Amniotic epithelial cell (primary cell): ENCODE measurements at regions not wholly inside any gene's neighbourhood (a gene's known extent, or its start where the extent isn't known, plus 50 kb on each side); places are given as distances from the start of the nearest gene placed in this dataset.

Source experiments
- DNase-seq: peaks from one replicate; pipeline ENCODE4 v3.0.0-alpha.2; 2010; ENCODE audit warnings: low read depth

DNA sequence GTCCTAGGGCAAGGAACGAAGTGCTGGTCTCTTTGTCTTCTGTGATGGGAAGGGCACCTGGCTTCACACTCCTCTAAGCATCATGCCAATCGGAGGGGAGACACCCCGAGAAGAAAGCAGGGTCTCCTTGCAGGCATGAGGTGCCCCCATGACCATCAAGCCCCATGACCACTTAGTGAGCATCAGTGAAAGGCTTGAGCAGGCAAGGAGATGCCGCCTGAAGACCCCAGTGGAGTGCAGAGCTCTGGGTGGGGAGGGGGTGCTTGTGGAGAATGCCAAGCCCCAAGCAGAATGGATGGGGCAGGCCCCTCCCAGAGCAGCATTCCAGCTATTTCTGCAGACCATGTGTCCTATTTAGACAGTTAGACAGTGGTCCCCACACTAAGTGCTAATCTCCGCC, 232.7 kb upstream of the TNRC6C start:
- DNase-seq: no peak

DNA sequence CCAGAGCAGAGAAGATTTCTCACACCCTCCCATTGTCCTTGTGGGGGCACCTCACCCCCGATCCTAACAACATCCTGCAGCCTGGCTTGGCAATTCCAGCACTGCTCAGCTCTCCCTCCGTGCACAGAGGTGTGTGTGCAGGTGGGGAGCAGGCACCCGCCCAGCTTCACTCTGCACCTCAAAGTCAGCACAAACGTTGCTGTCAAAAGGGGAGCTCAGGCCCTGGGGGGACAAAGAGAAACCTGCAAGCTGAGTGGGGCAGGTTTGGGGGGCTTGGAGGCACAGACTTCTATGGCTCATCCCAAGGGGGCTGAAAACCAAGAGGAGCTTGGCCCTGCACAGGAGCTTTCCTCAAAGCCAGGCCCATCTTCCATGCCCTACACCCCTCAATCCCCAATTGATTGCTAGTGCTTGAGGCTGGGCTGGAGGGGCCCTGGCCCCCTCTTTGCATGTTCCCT, 231.9 kb upstream of the TNRC6C start:
- no peak for DNase-seq

DNA sequence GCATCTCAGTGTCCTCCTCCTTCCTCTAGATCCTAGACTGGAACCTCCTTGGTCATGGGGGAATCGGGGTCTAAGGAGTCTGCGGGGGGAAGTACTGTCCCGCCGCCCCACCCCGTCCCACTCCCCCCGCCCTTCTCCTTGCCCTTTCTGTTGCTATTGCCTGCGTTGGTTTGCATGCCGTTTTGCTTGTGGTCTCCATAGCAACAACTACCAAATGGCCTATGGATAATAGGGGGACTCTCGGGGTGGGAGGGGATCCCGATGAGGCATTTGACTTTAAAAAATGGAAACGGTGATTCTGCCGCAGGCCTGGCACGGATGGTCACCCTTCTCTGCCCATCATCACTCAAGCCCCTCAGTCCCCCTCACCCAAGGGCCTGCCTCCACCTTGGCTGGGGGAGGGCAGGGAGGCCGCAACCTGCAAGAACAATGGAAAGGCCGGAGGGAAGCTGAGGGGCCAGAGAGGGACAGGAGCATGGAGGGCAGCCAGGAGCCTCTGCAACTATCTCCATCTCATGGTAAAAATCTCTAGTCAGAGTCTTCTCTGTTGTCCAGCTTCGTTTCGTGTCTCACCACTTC, 231.4 kb upstream of the TNRC6C start:
- no peak for DNase-seq

DNA sequence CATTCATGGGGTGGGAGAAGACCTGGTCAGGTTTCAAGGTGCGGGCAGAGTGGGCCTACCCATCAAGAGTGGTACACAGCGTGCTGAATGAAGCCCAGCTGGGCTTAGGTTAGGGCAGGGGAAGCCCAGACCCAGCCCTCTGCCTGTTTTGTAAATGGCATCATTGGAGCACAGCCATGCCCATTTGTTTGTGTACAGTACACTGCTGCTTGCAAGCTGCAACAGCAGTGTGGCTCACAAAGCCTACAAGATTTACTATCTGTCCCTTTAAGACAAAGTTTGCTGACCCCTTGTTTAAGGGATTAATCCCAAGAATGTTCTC, 230.1 kb upstream of the TNRC6C start:
- no peak for DNase-seq

DNA sequence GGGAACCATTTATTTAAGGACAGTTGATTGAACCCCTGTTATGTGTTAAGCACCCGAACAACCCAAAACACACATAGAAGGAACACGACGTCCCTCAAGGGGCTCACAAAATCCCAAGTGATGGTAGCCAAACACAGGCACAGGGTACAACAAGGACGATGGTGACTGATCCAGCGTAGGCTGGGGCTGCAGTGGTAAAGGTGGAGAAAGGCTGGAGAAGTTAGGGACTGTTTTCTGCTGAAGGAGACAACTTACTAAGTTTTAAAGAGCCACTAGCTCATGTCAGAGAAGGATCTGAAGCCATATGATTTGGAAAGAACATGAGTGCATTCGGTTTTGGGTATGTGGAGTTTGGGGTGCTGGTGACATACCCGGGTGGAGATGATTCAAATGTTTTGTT, 229.6 kb upstream of the TNRC6C start:
- DNase-seq: no peak

DNA sequence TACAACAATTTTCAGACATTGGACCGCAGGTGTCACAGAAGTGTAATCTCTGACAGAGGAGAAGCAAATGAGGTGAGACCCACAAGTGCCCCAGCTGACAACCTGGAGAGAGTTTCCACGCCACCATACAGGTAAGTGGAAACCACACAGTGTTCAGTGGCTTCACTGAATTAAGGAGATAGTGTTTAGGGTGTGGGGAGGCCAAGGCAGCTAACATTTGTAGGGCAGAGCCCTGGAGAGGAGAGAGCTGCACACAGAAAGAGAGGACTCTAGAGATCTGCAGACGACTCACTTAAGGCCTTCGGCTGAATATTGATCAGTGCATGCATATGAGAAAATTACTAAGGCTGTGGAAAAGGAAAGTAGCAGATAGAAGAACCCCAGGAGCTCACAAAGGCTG, 228.9 kb upstream of the TNRC6C start:
- DNase-seq: no peak

DNA sequence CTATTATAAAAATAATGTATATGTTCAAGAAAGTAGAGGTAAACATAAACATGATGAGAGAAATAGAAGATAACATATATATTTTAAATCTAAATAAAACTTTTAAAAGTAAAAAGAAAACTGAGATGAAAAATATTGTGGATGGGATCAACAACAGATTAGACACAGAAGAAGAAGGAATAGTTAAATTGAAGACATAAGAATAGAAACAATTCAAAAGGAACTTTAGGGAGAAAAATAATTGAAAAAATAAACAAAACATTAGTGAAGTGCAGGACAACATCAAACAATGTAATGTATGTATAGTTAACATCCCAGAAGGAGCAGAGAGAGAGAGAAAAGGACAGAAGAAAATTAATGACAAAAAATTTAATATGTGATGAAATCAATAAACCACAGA, 228.1 kb upstream of the TNRC6C start:
- DNase-seq: no peak

DNA sequence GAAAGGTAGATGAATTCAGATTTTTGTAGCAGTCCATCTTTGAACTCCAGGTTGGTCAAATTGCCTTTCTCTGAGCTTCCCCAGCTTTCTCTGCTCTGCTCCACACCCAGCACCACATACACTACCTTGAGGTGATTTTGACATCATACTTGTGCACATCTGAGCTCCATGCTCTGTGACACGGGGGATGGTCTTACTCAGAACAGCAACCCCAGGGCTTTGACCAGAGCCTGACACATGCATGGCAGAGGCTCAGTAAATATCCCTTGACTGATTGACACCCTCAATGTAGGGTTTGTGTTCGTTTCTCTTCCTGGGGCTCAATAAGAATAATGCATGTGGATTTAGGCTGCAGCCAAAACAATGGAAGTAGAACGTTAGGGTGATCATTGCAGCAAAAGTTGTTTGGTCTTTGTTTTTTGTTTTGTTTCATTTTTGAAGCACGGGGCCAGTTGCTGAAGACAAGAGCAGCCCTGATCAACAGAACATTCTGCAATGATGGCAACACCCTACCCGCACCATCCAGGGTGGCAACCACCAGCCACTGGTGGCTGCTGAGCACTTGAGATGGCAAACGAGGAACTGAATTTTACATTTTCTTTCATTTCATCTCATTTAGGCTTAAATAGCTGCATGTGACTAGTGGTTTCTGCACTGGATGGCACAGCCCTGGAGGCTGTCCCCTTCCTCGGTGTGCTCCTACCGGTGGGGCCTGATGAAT, 224.8 kb upstream of the TNRC6C start:
- no peak for DNase-seq

DNA sequence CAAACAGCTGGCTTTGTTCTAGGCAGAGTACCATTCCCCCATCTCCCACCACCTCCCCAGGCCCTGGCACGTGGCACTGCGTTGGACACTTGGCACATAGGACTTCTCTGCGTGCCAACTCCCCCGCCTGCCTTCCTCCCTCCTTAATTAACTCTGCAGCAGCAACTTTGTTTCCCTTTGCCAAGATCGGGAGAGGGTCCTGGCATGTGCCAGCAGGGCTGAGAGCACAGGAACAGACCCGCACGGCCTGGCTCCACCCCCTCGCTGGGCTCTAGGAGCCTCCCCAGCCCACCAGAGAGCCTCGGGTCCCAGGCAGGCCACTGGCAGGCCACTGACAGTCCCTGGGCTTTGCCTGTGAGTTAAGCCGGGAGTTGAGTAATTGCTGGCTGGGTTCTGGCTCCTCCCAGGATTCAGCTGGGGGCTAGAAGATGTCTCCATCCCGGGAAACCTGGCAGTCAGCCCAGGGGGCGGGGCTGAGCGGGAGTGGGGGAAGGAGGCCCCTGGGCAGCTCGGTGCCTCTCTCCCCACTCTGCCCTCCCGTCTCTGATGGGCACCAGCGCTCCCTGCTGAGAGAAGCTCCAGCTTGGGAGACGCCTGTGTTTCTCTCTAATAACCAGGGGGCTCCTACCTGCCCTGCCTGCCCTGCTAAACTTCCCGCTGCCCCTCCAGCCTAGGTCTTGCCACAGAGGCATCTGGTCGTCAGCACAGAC, 224.0 kb upstream of the TNRC6C start:
- peak; percentile 69 for DNase-seq

DNA sequence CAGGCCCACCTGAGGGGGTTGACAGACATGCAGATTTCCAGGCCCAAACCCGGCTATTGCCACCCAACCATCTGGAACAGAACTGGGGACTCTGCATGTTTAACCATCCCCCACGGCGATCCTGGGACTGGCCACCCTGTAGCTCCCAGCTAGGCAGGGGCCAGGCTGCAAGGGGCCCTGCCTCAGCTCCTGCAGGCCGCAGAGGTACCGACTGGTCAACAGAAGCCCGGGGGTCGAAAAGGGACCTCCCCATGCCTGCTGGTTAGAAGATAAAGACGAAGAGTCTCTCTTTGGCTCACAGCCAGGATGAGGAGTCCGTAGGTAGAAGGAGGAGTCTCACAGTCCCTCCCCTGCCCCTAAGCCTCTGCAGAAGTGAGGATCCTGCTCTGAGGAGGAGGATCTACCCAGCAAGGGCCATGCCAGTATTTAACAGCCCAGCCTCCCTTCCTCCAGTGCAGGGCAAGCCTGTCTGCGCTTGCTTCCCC, 223.4 kb upstream of the TNRC6C start:
- peak; percentile 14 for DNase-seq

DNA sequence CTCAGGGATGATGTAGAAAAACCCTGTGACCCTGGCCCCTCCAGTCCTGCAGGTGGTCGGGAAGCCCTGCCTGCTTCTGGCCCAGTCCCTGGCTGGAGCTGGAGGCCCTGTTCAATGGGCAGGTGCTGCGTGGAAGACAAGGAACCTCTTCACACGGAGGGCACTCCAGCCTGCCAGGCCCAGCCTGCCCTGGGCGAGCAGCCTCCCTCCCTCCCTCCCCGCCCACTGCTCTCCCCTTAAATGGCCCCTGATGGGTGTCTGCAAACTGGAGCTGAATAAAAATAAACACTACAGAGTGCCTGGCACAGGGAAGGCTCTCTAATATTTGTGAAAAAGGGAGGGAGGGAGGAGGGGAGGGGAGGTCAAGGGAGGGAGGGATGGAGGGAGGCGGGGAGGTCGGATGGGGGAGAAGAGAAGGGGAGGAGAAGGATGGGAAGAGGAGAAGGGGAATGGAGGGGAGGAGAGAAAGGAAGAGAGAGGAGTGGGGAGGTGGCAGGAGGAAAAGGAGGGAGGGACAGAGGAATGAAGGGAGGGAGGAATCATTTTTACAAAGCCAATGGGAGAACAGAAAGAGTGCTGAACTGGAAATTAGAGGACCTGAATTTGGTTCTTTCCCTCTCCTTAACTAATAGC, 222.8 kb upstream of the TNRC6C start:
- peak; percentile 7 for DNase-seq

DNA sequence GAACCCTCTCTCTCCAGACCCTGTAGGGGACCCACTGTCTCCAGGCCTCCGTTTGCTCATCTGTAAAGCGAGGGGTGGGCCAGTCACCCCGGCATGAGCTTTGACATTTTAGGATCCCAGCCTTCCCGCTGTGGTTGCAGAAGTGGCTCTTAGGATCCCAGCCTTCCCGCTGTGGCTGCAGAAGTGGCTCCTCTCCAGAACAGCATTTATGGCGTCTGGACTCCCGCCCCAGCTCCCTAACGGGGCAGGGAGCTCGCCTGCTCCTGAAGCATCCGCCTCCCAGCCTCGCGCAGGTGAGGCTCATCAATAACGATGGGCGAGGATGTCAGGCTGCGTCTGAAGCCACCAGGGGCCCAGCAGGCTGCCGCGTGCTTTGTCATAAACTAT, 222.3 kb upstream of the TNRC6C start:
- no peak for DNase-seq

DNA sequence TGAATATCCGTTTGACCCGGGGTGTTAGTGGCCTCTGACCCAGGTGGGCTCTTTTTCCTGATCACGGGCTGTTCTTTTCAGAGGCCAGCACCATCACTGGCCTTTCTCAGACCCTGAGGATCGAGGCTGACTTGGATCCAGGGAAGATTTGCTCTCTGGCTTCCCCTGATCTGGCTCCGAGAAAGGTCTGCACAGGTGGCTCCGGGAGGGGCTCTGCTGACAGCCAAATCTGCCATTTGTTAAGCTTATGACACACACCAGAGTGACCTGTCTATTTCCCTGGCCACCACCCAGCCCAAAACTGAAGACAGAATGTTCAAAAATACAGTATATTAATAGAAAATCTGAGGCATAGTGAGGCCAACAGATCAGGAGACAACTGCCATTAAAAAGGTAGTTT, 221.8 kb upstream of the TNRC6C start:
- DNase-seq: no peak

DNA sequence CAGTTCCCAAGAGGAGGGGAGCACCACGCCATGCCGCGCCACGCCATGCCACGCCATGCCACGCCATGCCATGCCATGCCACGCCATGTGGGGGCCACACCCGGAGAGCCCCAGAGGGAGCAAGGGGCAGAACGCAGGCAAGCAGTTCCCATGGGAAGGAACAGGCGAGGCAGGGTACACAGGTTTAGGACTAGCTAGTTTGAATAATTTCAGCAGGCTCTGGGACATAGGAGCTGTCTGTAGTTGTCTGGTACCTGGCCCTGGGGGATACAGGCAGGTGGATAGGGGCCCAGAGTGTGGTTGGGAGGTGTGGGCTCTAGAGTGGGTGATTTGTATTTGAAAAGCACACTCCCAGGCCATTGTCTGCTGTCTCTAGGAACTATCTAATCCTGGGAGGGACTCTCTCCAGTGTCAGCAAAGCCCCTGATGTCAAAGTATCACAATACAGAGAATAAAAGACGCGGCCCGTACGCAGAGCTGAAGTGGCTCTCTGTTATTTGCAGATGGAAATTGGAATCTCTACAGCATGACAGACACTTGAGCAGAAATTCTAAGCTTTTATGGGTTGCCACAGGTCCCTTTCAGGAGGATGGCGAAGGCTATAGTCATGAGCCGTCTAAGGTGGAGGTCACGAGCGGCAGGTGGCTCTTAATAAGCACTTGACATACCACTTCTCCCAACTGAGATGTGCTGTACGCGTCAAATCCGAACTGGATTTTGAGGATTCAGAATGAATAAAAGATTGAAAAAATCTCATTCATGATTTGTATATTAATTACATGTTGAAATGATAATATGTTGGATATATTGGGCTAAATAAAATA, 220.8 kb upstream of the TNRC6C start:
- no peak for DNase-seq

DNA sequence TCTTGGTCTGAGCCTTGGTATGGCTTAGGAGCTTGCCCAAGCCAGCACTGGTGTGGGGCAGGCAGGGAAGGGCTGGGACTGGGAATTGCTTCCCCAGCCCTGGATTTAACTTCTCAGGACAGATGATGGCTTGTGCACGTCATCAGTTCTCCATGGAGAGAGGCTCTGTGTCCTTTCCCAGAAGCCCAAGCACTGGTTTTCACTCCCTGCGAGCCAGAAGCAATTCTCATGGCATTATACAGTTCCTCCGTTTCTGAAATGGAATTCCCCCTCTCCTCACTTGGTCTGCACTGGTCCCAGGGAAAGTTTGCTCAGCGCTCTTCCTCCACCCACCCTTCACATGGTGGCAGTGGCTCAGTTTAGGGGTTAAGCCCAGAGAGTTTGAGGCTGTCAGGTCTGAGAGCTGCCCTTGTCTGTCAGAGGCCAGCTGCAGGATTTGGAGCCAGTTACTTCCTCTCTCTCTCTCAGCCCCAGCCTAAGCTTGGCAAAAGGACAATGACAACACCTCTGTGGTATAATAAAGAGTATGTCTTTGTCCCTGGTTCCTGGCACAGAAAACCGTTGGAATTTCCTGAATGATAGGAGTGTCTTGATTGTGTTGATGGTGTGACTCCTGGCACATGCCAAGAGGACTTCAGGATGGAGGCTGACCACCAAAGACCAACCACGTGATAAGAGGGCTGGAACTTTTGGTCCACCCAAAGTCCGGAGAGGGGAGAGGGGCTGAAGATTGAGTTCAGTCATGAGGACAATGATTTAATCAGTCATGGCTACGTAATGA, 219.6 kb upstream of the TNRC6C start:
- DNase-seq: no peak

DNA sequence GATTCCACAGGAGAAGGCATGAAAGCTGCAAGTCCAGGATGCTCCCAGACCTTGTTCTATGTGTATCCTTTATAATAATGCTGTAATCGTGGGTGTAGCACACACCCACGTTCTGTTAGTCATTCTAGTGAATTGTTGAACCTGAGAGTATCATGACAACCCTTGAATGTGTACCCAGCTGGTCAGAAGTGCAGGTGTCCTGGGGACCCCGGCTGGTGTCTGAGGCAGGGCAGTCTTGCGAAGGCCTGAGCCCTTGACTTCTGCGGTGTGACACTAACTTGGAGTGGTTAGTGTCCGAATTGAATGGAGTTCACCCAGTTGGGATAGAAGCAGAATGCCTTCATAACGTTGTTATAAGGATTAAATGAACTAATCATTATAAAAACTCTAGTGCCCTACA, 218.0 kb upstream of the TNRC6C start:
- DNase-seq: no peak

DNA sequence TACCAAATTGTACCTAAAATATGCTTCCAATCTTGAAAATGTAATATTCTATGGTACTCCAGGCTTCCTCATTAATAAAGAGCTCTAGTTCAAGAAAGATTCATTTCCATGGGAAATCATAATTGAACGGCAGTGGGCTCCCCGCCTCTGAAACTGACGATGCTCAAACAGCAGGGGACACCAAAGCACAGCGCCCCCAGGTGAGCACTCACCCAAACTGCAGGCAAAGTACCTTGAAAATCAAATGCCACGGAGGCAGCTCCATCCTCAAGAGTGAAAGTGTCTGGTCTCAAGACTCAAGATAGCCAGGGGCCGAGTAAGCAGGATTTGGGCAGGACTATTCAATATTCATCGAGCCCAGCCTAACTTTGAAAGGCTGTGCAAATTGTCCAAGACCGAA, 217.4 kb upstream of the TNRC6C start:
- DNase-seq: no peak

DNA sequence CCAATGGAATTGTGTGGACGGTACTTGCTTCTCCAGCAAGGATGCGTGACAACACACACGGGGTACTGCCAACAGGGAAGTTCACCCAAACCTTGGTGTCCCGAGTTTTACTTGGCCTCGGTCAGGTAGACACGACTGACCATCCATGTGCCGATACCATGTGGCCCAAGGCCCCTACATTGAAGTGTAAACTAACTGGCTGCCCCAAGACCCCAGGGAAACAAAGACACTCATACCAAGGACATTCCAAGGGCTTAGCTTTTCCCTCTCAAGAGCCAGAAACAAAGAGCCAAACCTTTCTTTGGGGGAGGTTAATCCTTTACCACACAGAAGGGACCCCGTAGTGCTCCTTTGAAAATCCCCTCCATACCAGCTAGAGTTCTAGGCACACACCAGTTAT, 215.9 kb upstream of the TNRC6C start:
- no peak for DNase-seq

DNA sequence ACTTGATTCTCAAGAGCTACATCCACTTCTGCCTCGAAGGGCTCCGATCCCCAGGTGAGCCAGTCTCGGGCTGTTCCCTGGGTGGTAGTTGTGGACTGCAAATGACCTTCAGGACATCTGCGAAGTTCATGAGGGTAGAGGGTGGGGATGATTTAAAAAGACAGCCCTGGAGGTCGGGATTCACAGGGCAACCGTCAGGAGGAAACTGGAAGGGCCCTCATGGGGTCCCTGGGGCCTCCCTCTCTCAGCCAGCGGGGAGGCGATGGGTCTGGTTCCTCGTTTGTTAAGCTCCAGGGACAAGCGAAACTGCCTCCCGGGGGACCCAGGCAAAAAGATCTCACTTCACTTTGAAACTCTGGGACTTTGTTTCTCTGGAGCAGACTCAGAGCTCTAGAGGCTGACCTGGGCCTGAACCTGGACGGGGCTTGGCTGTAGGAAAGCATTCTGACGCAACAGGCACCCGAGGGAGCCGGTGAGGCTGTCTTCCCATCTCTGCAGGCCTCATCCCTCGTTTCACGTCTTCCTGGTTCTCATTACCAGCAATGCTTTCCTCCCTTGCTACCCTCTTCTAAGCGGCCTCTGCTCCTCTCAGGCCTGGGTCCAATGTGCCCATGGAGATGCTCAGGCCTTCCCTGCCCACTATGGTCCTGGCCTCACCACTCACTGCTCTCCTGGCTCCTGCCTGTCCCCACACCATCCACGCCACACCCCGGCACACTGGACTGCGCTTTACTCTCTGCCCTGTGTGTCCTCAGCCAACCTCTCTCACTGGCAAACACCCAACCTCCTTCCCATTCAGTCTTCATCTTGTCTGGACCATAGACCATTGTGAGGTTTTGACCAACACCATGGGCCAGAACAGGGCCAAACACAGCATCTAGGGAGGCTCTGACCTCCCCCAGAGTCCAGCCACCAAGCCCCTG, 214.2 kb upstream of the TNRC6C start:
- no peak for DNase-seq

DNA sequence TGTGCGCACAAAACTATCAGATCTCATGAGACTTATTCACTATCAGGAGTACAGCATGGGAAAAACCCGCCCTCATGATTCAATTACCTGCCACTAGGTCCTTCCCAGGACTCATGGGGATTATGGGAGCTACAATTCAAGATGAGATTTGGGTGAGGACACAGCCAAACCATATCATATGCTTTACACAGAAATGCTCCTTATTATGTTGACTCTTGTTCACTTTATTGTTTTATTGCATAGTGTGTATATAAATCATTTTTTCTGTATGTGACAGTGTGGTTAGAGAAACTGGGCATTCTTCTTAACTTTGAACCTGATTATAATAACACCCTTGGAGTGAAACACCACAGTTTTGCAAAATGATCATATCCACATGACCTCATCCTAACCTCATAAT, 212.8 kb upstream of the TNRC6C start:
- no peak for DNase-seq
